Suppressor macrophage treated with lipopolysaccharide for 4 hours (primary cell): ENCODE measurements at regions not wholly inside any gene's neighbourhood (a gene's known extent, or its start where the extent isn't known, plus 50 kb on each side); places are given as distances from the start of the nearest gene placed in this dataset.
"Not testable (repeated sequence)": the region's sequence is repeated elsewhere in the genome, so short reads cannot be mapped to it uniquely, and the experiment has no call there.

Source experiments
- DNase-seq: peaks from one replicate; pipeline ENCODE4 v3.0.0-alpha.2; 2020

- no peak for DNase-seq
Observed at GRCh38 chr17:83192161-83192788, 112.9 kb downstream of the METRNL start.

DNA sequence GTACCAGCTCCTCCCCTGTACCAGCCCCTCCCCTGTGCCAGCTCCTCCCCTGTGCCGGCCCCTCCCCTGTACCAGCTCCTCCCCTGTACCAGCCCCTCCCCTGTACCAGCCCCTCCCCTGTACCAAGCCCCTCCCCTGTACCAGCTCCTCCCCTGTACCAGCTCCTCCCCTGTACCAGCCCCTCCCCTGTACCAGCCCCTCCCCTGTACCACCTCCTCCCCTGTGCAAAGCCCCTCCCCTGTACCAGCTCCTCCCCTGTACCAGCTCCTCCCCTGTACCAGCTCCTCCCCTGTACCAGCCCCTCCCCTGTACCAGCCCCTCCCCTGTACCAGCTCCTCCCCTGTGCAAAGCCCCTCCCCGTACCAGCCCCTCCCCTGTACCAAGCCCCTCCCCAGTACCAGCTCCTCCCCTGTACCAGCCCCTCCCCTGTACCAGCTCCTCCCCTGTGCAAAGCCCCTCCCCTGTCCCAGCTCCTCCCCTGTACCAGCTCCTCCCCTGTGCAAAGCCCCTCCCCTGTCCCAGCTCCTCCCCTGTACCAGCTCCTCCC is 113.5 kb downstream of the METRNL start:
- not testable (repeated sequence) for DNase-seq

DNA sequence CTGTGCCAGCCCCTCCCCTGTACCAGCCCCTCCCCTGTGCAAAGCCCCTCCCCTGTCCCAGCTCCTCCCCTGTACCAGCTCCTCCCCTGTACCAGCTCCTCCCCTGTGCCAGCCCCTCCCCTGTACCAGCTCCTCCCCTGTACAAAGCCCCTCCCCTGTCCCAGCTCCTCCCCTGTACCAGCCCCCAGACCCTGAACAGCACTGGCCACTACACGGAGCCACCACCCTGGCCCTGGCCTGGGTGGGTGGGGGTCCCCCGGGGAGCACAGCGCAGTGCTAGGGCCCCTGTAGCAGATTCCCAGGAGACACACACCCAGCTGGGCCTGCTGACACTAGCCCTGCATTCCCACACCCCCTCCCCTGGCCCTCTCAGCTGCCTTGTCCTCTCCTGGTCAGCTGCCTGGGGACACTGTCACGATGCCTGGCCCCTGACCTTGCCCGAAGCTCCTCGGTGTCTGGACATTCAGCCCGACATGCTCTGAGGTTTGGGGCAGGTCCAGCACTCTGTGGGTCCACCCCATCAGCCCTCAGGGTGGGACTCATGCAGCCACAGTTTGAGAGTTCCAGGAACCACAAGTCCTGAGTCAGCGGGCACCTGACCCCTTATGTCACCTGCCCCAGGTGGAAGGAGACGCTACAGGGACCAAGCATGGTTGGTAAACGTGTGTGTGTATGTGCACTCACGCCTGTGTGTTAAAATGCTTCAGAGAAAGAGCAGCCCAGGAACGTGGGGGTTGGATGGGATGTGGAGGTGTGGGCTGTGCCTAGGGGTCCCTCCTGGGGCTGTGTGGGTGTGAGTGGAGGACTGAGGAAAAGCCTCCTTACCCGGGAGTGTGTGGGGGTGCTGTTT is 114.2 kb downstream of the METRNL start:
- no peak for DNase-seq

- DNase-seq, result no peak
Observed at GRCh38 chr17:83194186-83194561, 114.8 kb downstream of the METRNL start.

- DNase-seq, result no peak
Observed at GRCh38 chr17:83194761-83195329, 115.4 kb downstream of the METRNL start.

- no peak for DNase-seq
Observed at GRCh38 chr17:83195330-83196023, 116.1 kb downstream of the METRNL start.

DNA sequence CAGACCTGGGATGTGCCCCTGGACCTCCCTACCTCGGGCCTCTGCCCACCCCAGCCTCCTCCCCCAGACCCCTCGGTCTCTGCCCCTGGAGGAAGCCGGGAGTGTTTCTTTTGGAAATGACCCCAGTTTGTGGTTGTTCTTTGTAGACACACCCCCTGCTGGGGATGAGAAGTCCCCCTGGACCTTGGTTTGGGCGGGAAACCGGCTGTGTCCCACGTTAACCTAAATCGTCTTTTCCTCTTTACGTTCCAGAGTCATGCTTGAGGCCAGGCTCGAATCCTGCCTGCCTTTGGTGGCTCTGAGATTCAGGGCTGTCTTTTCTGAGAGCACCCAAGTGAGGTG is 116.6 kb downstream of the METRNL start:
- no peak for DNase-seq

GRCh38 chr17:83196366-83196765 is 117.0 kb downstream of the METRNL start:
- DNase-seq, result no peak

DNA sequence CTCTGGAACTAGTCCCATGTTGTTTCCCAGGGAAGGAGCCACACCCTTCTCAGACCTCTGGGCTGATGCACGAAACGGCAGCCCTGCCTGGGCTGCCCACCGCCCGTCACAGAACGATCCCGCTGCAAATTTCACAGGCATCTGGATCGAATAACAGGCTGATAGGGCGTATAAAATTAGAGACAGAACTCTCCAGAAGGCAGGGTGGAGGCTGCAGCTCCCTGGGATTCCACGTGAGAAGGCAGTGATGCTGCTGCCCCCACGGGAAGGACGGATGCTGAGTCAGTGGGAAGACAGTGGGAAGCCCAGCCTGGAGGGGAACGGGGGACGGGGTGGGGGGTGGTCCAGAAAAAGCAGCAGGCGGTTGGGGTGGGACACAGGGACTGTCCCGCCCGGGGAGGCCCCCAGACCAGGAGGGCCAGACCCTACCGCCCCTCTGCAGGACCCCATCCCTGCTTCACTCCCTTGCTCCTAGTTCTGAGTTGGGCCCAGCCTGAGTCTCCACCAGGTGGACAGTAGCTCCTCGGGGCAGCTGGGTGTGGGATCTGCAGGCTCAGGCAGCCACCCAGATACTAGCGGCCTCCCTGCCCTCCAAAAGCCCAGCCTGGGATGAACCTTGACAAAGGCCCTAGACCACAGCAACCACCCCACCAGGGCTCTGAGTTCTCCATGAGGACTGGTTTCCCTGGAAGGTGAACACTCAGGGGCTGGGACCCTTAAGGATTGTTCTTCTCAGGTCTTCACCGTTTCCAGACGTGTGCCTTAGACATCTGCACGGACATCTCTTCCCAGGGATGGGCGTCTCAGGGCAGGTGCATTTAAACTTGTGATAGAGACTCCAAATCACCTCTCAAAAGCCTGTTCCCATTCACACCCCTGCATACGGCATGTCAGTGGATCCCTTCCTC is 117.8 kb downstream of the METRNL start:
- DNase-seq, result no peak

GRCh38 chr17:83198366-83199341 is 119.2 kb downstream of the METRNL start:
- DNase-seq, result no peak

- peak; percentile 93 for DNase-seq
Observed at GRCh38 chr17:83199500-83200201, 120.2 kb downstream of the METRNL start.

GRCh38 chr17:83200231-83200699 is 120.9 kb downstream of the METRNL start:
- DNase-seq, result peak; percentile 97

- no peak for DNase-seq
Observed at GRCh38 chr17:83200751-83201150, 121.3 kb downstream of the METRNL start.

GRCh38 chr17:83201206-83202001 is 122.0 kb downstream of the METRNL start:
- DNase-seq, result no peak

DNA sequence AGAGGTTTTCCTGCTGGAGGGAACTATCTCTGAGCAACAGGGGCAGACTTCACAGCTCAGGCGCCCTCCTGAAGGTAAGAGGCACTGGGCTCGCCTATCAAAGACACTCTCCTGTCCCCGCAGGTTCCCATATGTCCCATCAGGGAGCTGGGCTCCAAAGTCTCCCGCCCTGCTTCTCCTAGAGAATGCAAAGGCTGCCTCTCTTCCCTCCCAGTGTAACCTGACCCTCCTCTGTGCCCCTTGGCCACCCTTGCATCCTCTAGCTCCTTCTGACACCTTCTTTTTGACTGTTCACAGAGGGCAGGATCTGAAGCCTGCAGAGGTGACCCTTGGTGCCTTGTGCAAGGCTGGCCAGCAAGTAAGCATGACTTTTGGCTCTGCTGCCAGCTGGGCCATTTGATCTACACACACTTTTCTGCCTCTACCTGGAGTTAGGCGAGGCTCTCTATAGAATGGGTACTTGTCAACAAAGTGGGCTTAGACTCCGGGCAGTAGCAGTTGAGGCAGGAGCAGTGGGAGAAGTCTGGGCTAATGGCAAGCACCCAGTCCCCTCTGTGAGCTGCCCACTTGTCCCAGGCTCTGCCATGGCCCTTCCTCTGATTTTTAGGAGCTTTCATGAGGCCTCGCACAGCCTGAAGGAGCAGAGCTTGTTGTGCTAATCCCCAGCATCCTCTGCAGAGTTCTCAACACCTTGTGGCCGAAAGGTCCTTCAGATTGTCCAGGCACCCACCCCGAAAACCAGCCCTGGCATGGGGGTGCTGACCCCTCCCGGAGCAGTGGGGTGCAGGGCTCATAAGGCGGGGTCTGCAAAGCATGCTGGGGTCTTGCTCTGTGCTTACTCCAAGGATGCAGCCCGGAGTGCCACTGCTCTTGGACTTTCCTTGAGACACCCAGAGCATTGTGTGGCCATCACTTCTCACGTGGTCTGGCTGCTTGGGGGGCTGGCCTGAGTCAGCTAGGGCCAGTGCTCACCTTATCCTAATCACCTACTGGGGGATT is 122.9 kb downstream of the METRNL start:
- DNase-seq, result no peak

- peak; percentile 96 for DNase-seq
Observed at GRCh38 chr17:83203073-83203471, 123.7 kb downstream of the METRNL start.

DNA sequence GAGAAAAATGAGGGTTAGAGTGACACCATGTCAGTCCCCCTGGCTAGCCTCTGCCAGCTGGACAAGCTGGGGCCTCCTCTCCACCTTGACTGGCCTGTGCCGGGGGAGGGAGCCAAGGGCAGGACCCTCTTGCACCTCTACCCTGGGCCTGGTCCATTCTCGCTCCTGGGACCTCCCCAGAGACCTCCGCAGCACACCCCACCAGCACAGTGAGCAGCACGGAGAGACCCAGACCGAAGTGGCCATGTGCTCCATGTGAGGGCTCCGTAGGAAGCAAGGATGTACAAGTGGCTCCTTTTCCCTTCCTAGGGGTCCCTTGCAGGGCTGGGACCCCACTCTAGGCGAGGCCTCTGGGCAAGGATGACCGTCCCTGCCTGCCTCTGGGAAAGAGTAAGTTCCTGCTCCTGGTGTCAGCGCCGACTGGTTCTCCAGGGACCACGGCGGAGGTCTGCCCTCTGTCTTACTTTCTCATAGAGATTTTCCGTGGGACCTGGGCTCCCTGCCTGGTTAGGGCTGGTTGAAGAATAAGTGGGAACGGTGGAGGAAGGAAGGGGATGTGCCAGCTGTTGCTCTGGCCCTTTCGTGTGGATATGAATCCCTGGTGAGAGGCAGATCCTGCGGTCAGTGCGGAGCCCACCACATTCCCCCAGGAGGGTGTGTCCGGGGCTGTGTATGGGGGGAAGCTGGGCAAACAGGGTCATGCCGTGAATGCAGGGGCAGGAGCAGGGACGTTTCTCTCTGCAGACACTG is 124.2 kb downstream of the METRNL start:
- DNase-seq, result no peak
